NT2/D1 (cell line): ENCODE measurements at regions not wholly inside any gene's neighbourhood (a gene's known extent, or its start where the extent isn't known, plus 50 kb on each side); places are given as distances from the start of the nearest gene placed in this dataset.

ENCODE experiments used
- YY1 ChIP-seq: IDR thresholded peaks from 2 replicates; pipeline ENCODE4 v1.6.1; 2011; ENCODE audit not compliant: insufficient read length, insufficient read depth
- ZNF274 ChIP-seq: IDR thresholded peaks from 2 replicates; pipeline ENCODE4 v1.6.1; 2011; ENCODE audit warnings: mild to moderate bottlenecking, low read depth, low read length

DNA sequence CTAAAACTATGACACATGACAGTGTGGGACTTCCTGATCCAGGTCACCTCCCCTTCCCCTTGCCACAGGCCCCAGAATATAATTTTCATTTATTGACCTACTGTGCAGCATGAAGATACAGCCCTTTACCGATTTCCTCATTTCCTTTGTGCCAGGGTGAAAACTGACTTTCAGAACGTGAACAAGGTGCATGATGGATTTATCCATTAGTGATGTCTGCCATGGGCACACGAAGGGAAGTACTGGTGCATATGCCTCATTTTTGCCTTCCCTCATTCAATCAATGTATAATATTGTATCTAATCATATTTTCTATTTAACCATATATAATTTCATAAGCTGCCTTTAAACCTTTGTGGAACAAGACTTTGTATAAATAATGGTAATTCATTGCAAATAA lies 144.4 kb upstream of the WNT4 start:
- no peak for TF ChIP-seq ZNF274
- no peak for TF ChIP-seq YY1
